ENCODE measurements at regions not wholly inside any gene's neighbourhood (a gene's known extent, or its start where the extent isn't known, plus 50 kb on each side); places are given as distances from the start of the nearest gene placed in this dataset.

GRCh38 chr12:124679047-124679446 lies 111.6 kb upstream of the NCOR2 start:
- Mint-ChIP-seq H3K27me3 (ENCODE audit: low read depth) (no peaks in the 10 kb centered on the region), H3K27ac (no peak overlapping the region), H3K36me3 (no peaks in the 10 kb centered on the region), H3K9me3 (no peaks in the 10 kb centered on the region), H3K4me3 (no peak overlapping the region), H3K4me1 (peaks cover 25% of the 10 kb centered on the region)
- ChIA-PET CTCF (no interaction called here), POLR2A (interaction anchor here (0.6 kb wide), 1 partner anchor 1015 kb away, joined by 3 read pairs; no protein-coding TSS in a partner anchor)
- TF ChIP-seq E2F5 (CRISPR knock-in tag; IDR thresholded peaks at IDR 0.05), result no peak
- no peak for TF ChIP-seq IRF2 (CRISPR knock-in tag; IDR thresholded peaks at IDR 0.05; ENCODE audit: borderline replicate concordance, low read depth)
- no peak for TF ChIP-seq KAT7 (CRISPR knock-in tag; IDR thresholded peaks at IDR 0.05; ENCODE audit: borderline replicate concordance)
- TF ChIP-seq ZNF671 (CRISPR knock-in tag; IDR thresholded peaks at IDR 0.05), result no peak
- TF ChIP-seq SOX15 (CRISPR knock-in tag; IDR thresholded peaks at IDR 0.05), result no peak
- TF ChIP-seq OVOL2 (CRISPR knock-in tag; IDR thresholded peaks at IDR 0.05; ENCODE audit: borderline replicate concordance), result no peak
- no peak for TF ChIP-seq ZNF317 (CRISPR knock-in tag; IDR thresholded peaks at IDR 0.05; ENCODE audit: borderline replicate concordance, low read depth)
- TF ChIP-seq PRRX2 (CRISPR knock-in tag; IDR thresholded peaks at IDR 0.05), result no peak
- TF ChIP-seq CREM (CRISPR knock-in tag; IDR thresholded peaks at IDR 0.05), result no peak
- ATAC-seq (no peak), DNase-seq (ENCODE audit: low spot score) (no peak)

- Mint-ChIP-seq H3K27me3 (ENCODE audit: low read depth) (no peaks in the 10 kb centered on the region), H3K36me3 (no peaks in the 10 kb centered on the region), H3K27ac (no peak overlapping the region), H3K9me3 (no peaks in the 10 kb centered on the region), H3K4me1 (peaks cover 21% of the 10 kb centered on the region), H3K4me3 (no peak overlapping the region)
- ChIA-PET CTCF (no interaction called here), POLR2A (interaction anchor here (0.6 kb wide), 1 partner anchor 1015 kb away, joined by 3 read pairs; no protein-coding TSS in a partner anchor)
- DNase-seq (ENCODE audit: low spot score), result no peak
- TF ChIP-seq TCF7 (CRISPR knock-in tag; IDR thresholded peaks at IDR 0.05; ENCODE audit: low read depth) (no peak), JUN (CRISPR knock-in tag; IDR thresholded peaks at IDR 0.05) (no peak), ZNF232 (CRISPR knock-in tag; IDR thresholded peaks at IDR 0.05) (no peak), GABPB1 (CRISPR knock-in tag; IDR thresholded peaks at IDR 0.05) (no peak), FOXJ3 (CRISPR knock-in tag; IDR thresholded peaks at IDR 0.05; ENCODE audit: borderline replicate concordance) (no peak), NR3C1 (CRISPR knock-in tag; conservative IDR thresholded peaks at IDR 0.05; ENCODE audit: low read depth) (no peak), E2F1 (CRISPR knock-in tag; IDR thresholded peaks at IDR 0.05) (no peak), CTCF (IDR thresholded peaks at IDR 0.05) (no peak), NFYB (CRISPR knock-in tag; conservative IDR thresholded peaks at IDR 0.05; ENCODE audit: low read depth) (no peak), STAT6 (CRISPR knock-in tag; conservative IDR thresholded peaks at IDR 0.05; ENCODE audit: low read depth) (no peak), ATF1 (CRISPR knock-in tag; IDR thresholded peaks at IDR 0.05) (no peak), NFE2L1 (CRISPR knock-in tag; IDR thresholded peaks at IDR 0.05) (no peak), FOXP1 (CRISPR knock-in tag; IDR thresholded peaks at IDR 0.05; ENCODE audit: borderline replicate concordance) (no peak), ZNF219 (CRISPR knock-in tag; IDR thresholded peaks at IDR 0.05; ENCODE audit: borderline replicate concordance) (no peak), GTF2I (CRISPR knock-in tag; conservative IDR thresholded peaks at IDR 0.05) (no peak)
- no peak for ATAC-seq
These were observed 111.0 kb upstream of the NCOR2 start for GRCh38 chr12:124678421-124678893.

All from WTC11 (cell line).